ENCODE measurements at regions not wholly inside any gene's neighbourhood (a gene's known extent, or its start where the extent isn't known, plus 50 kb on each side); places are given as distances from the start of the nearest gene placed in this dataset.

GRCh38 chr4:57605376-57605775 is 495.2 kb upstream of the IGFBP7 start:
- TF ChIP-seq CTCF (IDR thresholded peaks at IDR 0.05; ENCODE audit: low read depth, low read length), result no peak

GRCh38 chr4:57602141-57602540 is 492.0 kb upstream of the IGFBP7 start:
- TF ChIP-seq CTCF (IDR thresholded peaks at IDR 0.05; ENCODE audit: low read depth, low read length), result no peak
- H3K4me3 ChIP-seq (ENCODE audit: low read depth, low read length), result no peak overlapping the region

More at GRCh38 chr4:57605376-57605775, 495.2 kb upstream of the IGFBP7 start:
- H3K4me3 ChIP-seq (ENCODE audit: low read depth, low read length), result no peak overlapping the region

GRCh38 chr4:57591073-57591472 is 480.9 kb upstream of the IGFBP7 start:
- no peak for TF ChIP-seq CTCF (IDR thresholded peaks at IDR 0.05; ENCODE audit: low read depth, low read length)
- H3K4me3 ChIP-seq (ENCODE audit: low read depth, low read length), result no peak overlapping the region

GRCh38 chr4:57588557-57588956 is 478.4 kb upstream of the IGFBP7 start:
- H3K4me3 ChIP-seq (ENCODE audit: low read depth, low read length), result no peak overlapping the region
- TF ChIP-seq CTCF (IDR thresholded peaks at IDR 0.05; ENCODE audit: low read depth, low read length), result no peak

GRCh38 chr4:57580710-57581599 is 470.8 kb upstream of the IGFBP7 start:
- no peak for TF ChIP-seq CTCF (IDR thresholded peaks at IDR 0.05; ENCODE audit: low read depth, low read length)
- H3K4me3 ChIP-seq (ENCODE audit: low read depth, low read length), result no peak overlapping the region

- H3K4me3 ChIP-seq (ENCODE audit: low read depth, low read length), result no peak overlapping the region
- TF ChIP-seq CTCF (IDR thresholded peaks at IDR 0.05; ENCODE audit: low read depth, low read length), result no peak
Measured at GRCh38 chr4:57575426-57575825, 465.2 kb upstream of the IGFBP7 start.

GRCh38 chr4:57554556-57555092 is 444.4 kb upstream of the IGFBP7 start:
- no peak overlapping the region for H3K4me3 ChIP-seq (ENCODE audit: low read depth, low read length)
- no peak for TF ChIP-seq CTCF (IDR thresholded peaks at IDR 0.05; ENCODE audit: low read depth, low read length)

Measured in WI38 (cell line).